Neural cell (in vitro differentiated cells): ENCODE measurements at regions not wholly inside any gene's neighbourhood (a gene's known extent, or its start where the extent isn't known, plus 50 kb on each side); places are given as distances from the start of the nearest gene placed in this dataset.

Experiments used
- EP300 ChIP-seq: fragments of 450-650 bp; conservative IDR thresholded peaks from 2 replicates; pipeline ENCODE4 v1.6.1; 2014; ENCODE audit warnings: antibody characterized with exemption, mild to moderate bottlenecking, moderate library complexity; ENCODE audit not compliant: poor library complexity, severe bottlenecking
- EZH2 ChIP-seq: fragments of 200-600, 300-800 bp; shearing (Covaris generic), sonication (generic); IDR thresholded peaks from 2 replicates; pipeline ENCODE4 v1.6.1; 2014; ENCODE audit warnings: antibody characterized with exemption, low read length, borderline replicate concordance, mild to moderate bottlenecking; ENCODE audit not compliant: insufficient read depth, poor library complexity, severe bottlenecking
- TF ChIP-seq, protein P1 (sequence below): IDR thresholded peaks from 2 replicates; pipeline ENCODE4 v1.6.1; 2012; ENCODE audit warnings: borderline replicate concordance
- TF ChIP-seq, protein P2 (sequence below): fragments of 450-650 bp; IDR thresholded peaks from 2 replicates; pipeline ENCODE4 v1.5.1; 2014; ENCODE audit warnings: antibody characterized with exemption, mild to moderate bottlenecking, moderate library complexity; ENCODE audit not compliant: poor library complexity, severe bottlenecking

DNA sequence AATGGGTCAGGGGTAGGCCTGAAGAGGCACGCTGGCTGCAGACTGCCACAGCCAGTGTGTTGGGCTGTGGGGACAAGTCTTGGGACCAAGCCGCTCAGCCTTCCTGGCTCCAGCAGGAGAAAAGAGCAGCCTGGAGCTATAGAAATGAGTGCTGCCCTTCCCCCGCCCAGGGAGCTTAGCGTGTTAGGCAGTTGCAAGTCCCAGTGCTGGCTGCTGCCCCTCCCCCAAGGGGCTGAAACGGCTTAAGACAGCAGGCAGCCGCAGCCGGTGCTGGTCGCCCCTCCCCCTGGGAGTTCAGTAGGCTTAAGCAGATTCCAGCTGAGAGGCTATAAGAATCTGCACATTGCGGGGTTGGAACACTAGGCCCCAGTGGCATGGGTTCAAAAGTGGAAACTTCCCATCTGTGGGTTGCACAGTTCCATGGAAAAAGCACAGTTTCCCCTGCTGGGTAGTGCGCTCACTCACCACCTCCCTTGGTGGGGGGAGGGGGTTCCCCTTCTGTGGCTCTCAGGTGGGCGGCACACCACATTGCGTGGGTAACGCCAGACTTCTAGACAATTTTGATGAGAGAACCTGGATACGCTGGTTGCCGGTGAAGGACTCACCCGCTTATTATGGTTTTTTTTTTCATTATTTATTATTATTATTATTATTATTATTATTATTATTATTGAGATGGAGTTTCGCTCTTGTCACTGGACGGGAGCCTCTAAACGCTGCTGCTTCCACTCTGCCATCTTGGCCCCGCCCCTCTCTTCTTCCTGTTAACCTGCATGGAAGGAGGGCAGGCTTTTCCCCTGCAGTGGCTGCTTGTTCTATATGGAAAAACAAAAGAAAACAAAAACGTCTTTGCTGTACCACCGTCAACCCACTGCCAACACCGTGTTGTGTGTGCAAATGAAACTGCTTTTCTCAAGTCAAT is 151.1 kb downstream of the CXCL12 start:
- TF ChIP-seq, protein P1, sequence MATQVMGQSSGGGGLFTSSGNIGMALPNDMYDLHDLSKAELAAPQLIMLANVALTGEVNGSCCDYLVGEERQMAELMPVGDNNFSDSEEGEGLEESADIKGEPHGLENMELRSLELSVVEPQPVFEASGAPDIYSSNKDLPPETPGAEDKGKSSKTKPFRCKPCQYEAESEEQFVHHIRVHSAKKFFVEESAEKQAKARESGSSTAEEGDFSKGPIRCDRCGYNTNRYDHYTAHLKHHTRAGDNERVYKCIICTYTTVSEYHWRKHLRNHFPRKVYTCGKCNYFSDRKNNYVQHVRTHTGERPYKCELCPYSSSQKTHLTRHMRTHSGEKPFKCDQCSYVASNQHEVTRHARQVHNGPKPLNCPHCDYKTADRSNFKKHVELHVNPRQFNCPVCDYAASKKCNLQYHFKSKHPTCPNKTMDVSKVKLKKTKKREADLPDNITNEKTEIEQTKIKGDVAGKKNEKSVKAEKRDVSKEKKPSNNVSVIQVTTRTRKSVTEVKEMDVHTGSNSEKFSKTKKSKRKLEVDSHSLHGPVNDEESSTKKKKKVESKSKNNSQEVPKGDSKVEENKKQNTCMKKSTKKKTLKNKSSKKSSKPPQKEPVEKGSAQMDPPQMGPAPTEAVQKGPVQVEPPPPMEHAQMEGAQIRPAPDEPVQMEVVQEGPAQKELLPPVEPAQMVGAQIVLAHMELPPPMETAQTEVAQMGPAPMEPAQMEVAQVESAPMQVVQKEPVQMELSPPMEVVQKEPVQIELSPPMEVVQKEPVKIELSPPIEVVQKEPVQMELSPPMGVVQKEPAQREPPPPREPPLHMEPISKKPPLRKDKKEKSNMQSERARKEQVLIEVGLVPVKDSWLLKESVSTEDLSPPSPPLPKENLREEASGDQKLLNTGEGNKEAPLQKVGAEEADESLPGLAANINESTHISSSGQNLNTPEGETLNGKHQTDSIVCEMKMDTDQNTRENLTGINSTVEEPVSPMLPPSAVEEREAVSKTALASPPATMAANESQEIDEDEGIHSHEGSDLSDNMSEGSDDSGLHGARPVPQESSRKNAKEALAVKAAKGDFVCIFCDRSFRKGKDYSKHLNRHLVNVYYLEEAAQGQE: no peak
- TF ChIP-seq EZH2: no peak
- no peak for TF ChIP-seq EP300
- TF ChIP-seq, protein P2, sequence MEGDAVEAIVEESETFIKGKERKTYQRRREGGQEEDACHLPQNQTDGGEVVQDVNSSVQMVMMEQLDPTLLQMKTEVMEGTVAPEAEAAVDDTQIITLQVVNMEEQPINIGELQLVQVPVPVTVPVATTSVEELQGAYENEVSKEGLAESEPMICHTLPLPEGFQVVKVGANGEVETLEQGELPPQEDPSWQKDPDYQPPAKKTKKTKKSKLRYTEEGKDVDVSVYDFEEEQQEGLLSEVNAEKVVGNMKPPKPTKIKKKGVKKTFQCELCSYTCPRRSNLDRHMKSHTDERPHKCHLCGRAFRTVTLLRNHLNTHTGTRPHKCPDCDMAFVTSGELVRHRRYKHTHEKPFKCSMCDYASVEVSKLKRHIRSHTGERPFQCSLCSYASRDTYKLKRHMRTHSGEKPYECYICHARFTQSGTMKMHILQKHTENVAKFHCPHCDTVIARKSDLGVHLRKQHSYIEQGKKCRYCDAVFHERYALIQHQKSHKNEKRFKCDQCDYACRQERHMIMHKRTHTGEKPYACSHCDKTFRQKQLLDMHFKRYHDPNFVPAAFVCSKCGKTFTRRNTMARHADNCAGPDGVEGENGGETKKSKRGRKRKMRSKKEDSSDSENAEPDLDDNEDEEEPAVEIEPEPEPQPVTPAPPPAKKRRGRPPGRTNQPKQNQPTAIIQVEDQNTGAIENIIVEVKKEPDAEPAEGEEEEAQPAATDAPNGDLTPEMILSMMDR: no peak
